KOPT-K1 (cell line): ENCODE measurements at regions not wholly inside any gene's neighbourhood (a gene's known extent, or its start where the extent isn't known, plus 50 kb on each side); places are given as distances from the start of the nearest gene placed in this dataset.

ENCODE experiments used
- H3K27ac ChIP-seq: fragments of 200-600 bp; sonication (generic); 2 replicates; pipeline ENCODE4 v1.5.1; 2016; ENCODE audit warnings: antibody characterized with exemption, mild to moderate bottlenecking, low read depth, low read length; ENCODE audit not compliant: poor library complexity, severe bottlenecking
- H3K36me3 ChIP-seq: fragments of 200-600 bp; sonication (generic); 2 replicates; pipeline ENCODE4 v1.5.1; 2017; ENCODE audit warnings: antibody characterized with exemption, mild to moderate bottlenecking, low read length, moderate library complexity; ENCODE audit not compliant: insufficient read depth
- H3K9me3 ChIP-seq: fragments of 200-600 bp; sonication (generic); 2 replicates; pipeline ENCODE4 v1.5.1; 2017; ENCODE audit warnings: antibody characterized with exemption, low read length, mild to moderate bottlenecking; ENCODE audit not compliant: insufficient read depth, poor library complexity, severe bottlenecking

GRCh38 chr9:80049096-80049782 lies 477.5 kb downstream of the TLE4 start:
- no peaks in the 10 kb centered on the region for H3K36me3 ChIP-seq
- H3K27ac ChIP-seq, result no peak overlapping the region
- H3K9me3 ChIP-seq, result no peaks in the 10 kb centered on the region

GRCh38 chr9:80046481-80046880 lies 474.7 kb downstream of the TLE4 start:
- no peaks in the 10 kb centered on the region for H3K36me3 ChIP-seq
- H3K27ac ChIP-seq, result no peak overlapping the region
- no peaks in the 10 kb centered on the region for H3K9me3 ChIP-seq

- Histone ChIP-seq H3K9me3 (no peaks in the 10 kb centered on the region), H3K36me3 (no peaks in the 10 kb centered on the region), H3K27ac (no peak overlapping the region)
Measured at GRCh38 chr9:80041821-80042220, 470.1 kb downstream of the TLE4 start.

- no peaks in the 10 kb centered on the region for H3K9me3 ChIP-seq
- no peak overlapping the region for H3K27ac ChIP-seq
- H3K36me3 ChIP-seq, result no peaks in the 10 kb centered on the region
Measured at GRCh38 chr9:80040457-80040856, 468.7 kb downstream of the TLE4 start.

GRCh38 chr9:80030801-80031200 lies 459.0 kb downstream of the TLE4 start:
- no peaks in the 10 kb centered on the region for H3K9me3 ChIP-seq
- no peak overlapping the region for H3K27ac ChIP-seq
- no peaks in the 10 kb centered on the region for H3K36me3 ChIP-seq

- Histone ChIP-seq H3K36me3 (no peaks in the 10 kb centered on the region), H3K9me3 (no peaks in the 10 kb centered on the region), H3K27ac (no peak overlapping the region)
Measured at GRCh38 chr9:80028501-80028900, 456.7 kb downstream of the TLE4 start.

GRCh38 chr9:80025796-80026520 lies 454.2 kb downstream of the TLE4 start:
- no peak overlapping the region for H3K27ac ChIP-seq
- no peaks in the 10 kb centered on the region for H3K9me3 ChIP-seq
- H3K36me3 ChIP-seq, result no peaks in the 10 kb centered on the region

- no peak overlapping the region for H3K27ac ChIP-seq
- H3K36me3 ChIP-seq, result no peaks in the 10 kb centered on the region
- H3K9me3 ChIP-seq, result no peaks in the 10 kb centered on the region
Measured at GRCh38 chr9:80025131-80025530, 453.4 kb downstream of the TLE4 start.

GRCh38 chr9:80020530-80020929 lies 448.8 kb downstream of the TLE4 start:
- H3K36me3 ChIP-seq, result no peaks in the 10 kb centered on the region
- H3K9me3 ChIP-seq, result no peaks in the 10 kb centered on the region
- no peak overlapping the region for H3K27ac ChIP-seq

- no peaks in the 10 kb centered on the region for H3K9me3 ChIP-seq
- H3K36me3 ChIP-seq, result no peaks in the 10 kb centered on the region
- H3K27ac ChIP-seq, result no peak overlapping the region
Measured at GRCh38 chr9:80020056-80020455, 448.3 kb downstream of the TLE4 start.

GRCh38 chr9:80013891-80014290 lies 442.1 kb downstream of the TLE4 start:
- no peak overlapping the region for H3K27ac ChIP-seq
- no peaks in the 10 kb centered on the region for H3K9me3 ChIP-seq
- H3K36me3 ChIP-seq, result no peaks in the 10 kb centered on the region

- H3K36me3 ChIP-seq, result no peaks in the 10 kb centered on the region
- H3K27ac ChIP-seq, result no peak overlapping the region
- H3K9me3 ChIP-seq, result no peaks in the 10 kb centered on the region
Measured at GRCh38 chr9:80012557-80013330, 441.0 kb downstream of the TLE4 start.

- no peak overlapping the region for H3K27ac ChIP-seq
- H3K36me3 ChIP-seq, result no peaks in the 10 kb centered on the region
- no peaks in the 10 kb centered on the region for H3K9me3 ChIP-seq
Measured at GRCh38 chr9:80009204-80009603, 437.4 kb downstream of the TLE4 start.

- Histone ChIP-seq H3K9me3 (no peaks in the 10 kb centered on the region), H3K36me3 (no peaks in the 10 kb centered on the region), H3K27ac (no peak overlapping the region)
Measured at GRCh38 chr9:80004714-80005113, 432.9 kb downstream of the TLE4 start.

- Histone ChIP-seq H3K36me3 (no peaks in the 10 kb centered on the region), H3K27ac (no peak overlapping the region), H3K9me3 (no peaks in the 10 kb centered on the region)
Measured at GRCh38 chr9:79990536-79990935, 418.8 kb downstream of the TLE4 start.
